SK-N-SH (cell line): ENCODE measurements at regions not wholly inside any gene's neighbourhood (a gene's known extent, or its start where the extent isn't known, plus 50 kb on each side); places are given as distances from the start of the nearest gene placed in this dataset.

Experiments
- CTCF ChIA-PET: fragments of 300-600, 350-600 bp; formaldehyde crosslinking; extraction: SDS; loops from one replicate; lab custom pipeline; 2021; lab: Yijun Ruan, JAX
- POLR2A ChIA-PET: fragments of 350-600 bp; sonication (Branson Sonifier 250); formaldehyde crosslinking; extraction: SDS; loops from one replicate; lab custom pipeline; 2020; ENCODE audit warnings: antibody characterized with exemption, inconsistent platforms; lab: Yijun Ruan, JAX
- DNase-seq: peaks from one replicate; pipeline ENCODE4 v3.0.0; 2012
- H2AFZ ChIP-seq: fragments of 200-600 bp; sonication (generic); 2 replicates; pipeline ENCODE4 v1.8.1; 2016; ENCODE audit warnings: antibody characterized with exemption, mild to moderate bottlenecking, low read depth
- H3F3A ChIP-seq: fragments of 200-600 bp; sonication (generic); replicated peaks from 2 replicates; pipeline ENCODE3; 2016; ENCODE audit warnings: antibody characterized with exemption, mild to moderate bottlenecking; ENCODE audit not compliant: insufficient read depth
- H3K27ac ChIP-seq, 2 experiments: fragments of 200-500 bp in 1 of 2; fragments of 200-600 bp in 1 of 2; sonication (Bioruptor generic) in 1 of 2; sonication (generic), shearing (Covaris generic) in 1 of 2; 2 replicates each; pipeline versions ENCODE4 v1.5.1 to v1.6.1; 2014 to 2016; ENCODE audit warnings: low read depth in 2 of 2, inconsistent platforms in 1 of 2, low read length in 1 of 2, mild to moderate bottlenecking in 1 of 2, mixed read lengths in 1 of 2
- H3K27me3 ChIP-seq: fragments of 200-600 bp; sonication (generic), shearing (Covaris generic); 2 replicates; pipeline ENCODE4 v1.6.1; 2016; ENCODE audit warnings: mixed run types; ENCODE audit not compliant: insufficient read depth
- H3K36me3 ChIP-seq, 2 experiments: fragments of 200-500 bp in 1 of 2; fragments of 200-600 bp in 1 of 2; sonication (Bioruptor generic) in 1 of 2; sonication (generic) in 1 of 2; replicated peaks in 1 of 2; 2 replicates each; pipeline versions ENCODE3 to v1.5.1; 2014 to 2016; ENCODE audit warnings: low read length in 1 of 2, mild to moderate bottlenecking in 1 of 2; ENCODE audit not compliant: insufficient read depth in 2 of 2, control insufficient read depth in 1 of 2
- H3K4me1 ChIP-seq, 2 experiments: fragments of 200-500 bp in 1 of 2; fragments of 200-600 bp in 1 of 2; sonication (Bioruptor generic) in 1 of 2; sonication (generic), shearing (Covaris generic) in 1 of 2; 2 replicates each; pipeline versions ENCODE4 v1.5.1 to v1.6.1; 2014 to 2016; ENCODE audit warnings: low read depth in 1 of 2, low read length in 1 of 2, mixed run types in 1 of 2; ENCODE audit not compliant: insufficient read depth in 2 of 2, control insufficient read depth in 1 of 2
- H3K4me2 ChIP-seq: fragments of 200-600 bp; sonication (generic), shearing (Covaris generic); 2 replicates; pipeline ENCODE4 v1.6.1; 2017; ENCODE audit warnings: mixed run types
- H3K4me3 ChIP-seq, 2 experiments: fragments of 200-500 bp in 1 of 2; fragments of 200-600 bp in 1 of 2; sonication (Bioruptor generic) in 1 of 2; sonication (generic), shearing (Covaris generic) in 1 of 2; 2 replicates each; pipeline versions ENCODE4 v1.5.1 to v1.8.1; 2014 to 2016; ENCODE audit warnings: low read depth in 2 of 2, inconsistent platforms in 1 of 2, low read length in 1 of 2, mild to moderate bottlenecking in 1 of 2, mixed read lengths in 1 of 2, moderate library complexity in 1 of 2
- H3K79me2 ChIP-seq: fragments of 200-600 bp; sonication (generic); 2 replicates; pipeline ENCODE4 v1.8.1; 2017; ENCODE audit warnings: mild to moderate bottlenecking; ENCODE audit not compliant: insufficient read depth
- H3K9ac ChIP-seq: fragments of 200-600 bp; sonication (generic); 2 replicates; pipeline ENCODE4 v1.6.1; 2017; ENCODE audit warnings: mixed run types
- H3K9me2 ChIP-seq: fragments of 200-600 bp; sonication (generic); 2 replicates; pipeline ENCODE4 v1.6.1; 2017; ENCODE audit warnings: mixed run types
- H3K9me3 ChIP-seq: fragments of 200-600 bp; sonication (generic); 2 replicates; pipeline ENCODE4 v1.6.1; 2017; ENCODE audit warnings: mixed run types, mild to moderate bottlenecking, moderate library complexity
- H4K20me1 ChIP-seq: fragments of 200-600 bp; sonication (generic); 2 replicates; pipeline ENCODE4 v1.6.1; 2017; ENCODE audit warnings: mild to moderate bottlenecking, mixed run types; ENCODE audit not compliant: insufficient read depth
- CHD2 ChIP-seq: fragments of 150-350 bp; IDR thresholded peaks from 2 replicates; pipeline ENCODE4 v1.6.1; 2018; ENCODE audit warnings: low read length; ENCODE audit not compliant: partially characterized antibody
- ELF1 ChIP-seq: IDR thresholded peaks from 2 replicates; pipeline ENCODE4 v1.4.0; 2012
- EP300 ChIP-seq, 2 experiments: IDR thresholded peaks; 2 replicates each; pipeline versions ENCODE4 v1.4.0 to v1.6.1; 2012; ENCODE audit warnings: borderline replicate concordance in 1 of 2, low read depth in 1 of 2, low read length in 1 of 2
- EZH2phosphoT487 ChIP-seq: fragments of 200-600 bp; sonication (generic); IDR thresholded peaks from 2 replicates; pipeline ENCODE4 v1.6.1; 2017; ENCODE audit warnings: low read depth, mixed run types, mild to moderate bottlenecking, antibody characterized with exemption, moderate library complexity, borderline replicate concordance
- FOXJ3 ChIP-seq: sonication (generic); formaldehyde crosslinking; IDR thresholded peaks from 2 replicates; pipeline ENCODE4 v1.5.1; 2020; ENCODE audit warnings: mild to moderate bottlenecking, missing genetic modification reagents
- FOXM1 ChIP-seq: IDR thresholded peaks from 2 replicates; pipeline ENCODE4 v1.4.0; 2012; ENCODE audit warnings: low read depth, mild to moderate bottlenecking
- GATA2 ChIP-seq: sonication (generic); formaldehyde crosslinking; IDR thresholded peaks from 2 replicates; pipeline ENCODE4 v1.5.0; 2020; ENCODE audit warnings: mild to moderate bottlenecking, missing genetic modification reagents
- IRF3 ChIP-seq: fragments of 150-350 bp; IDR thresholded peaks from 2 replicates; pipeline ENCODE4 v1.6.1; 2016; ENCODE audit warnings: mild to moderate bottlenecking, low read depth, low read length
- MEF2A ChIP-seq: IDR thresholded peaks from 2 replicates; pipeline ENCODE4 v1.4.0; 2012; ENCODE audit warnings: low read depth, borderline replicate concordance
- POLR2AphosphoS5 ChIP-seq: IDR thresholded peaks from 2 replicates; pipeline ENCODE4 v1.6.1; 2012; ENCODE audit warnings: low read depth, low read length
- RAD21 ChIP-seq: IDR thresholded peaks from 2 replicates; pipeline ENCODE4 v1.6.1; 2012; ENCODE audit warnings: mild to moderate bottlenecking, low read length
- RCOR1 ChIP-seq: fragments of 150-350 bp; IDR thresholded peaks from 2 replicates; pipeline ENCODE4 v1.6.1; 2017; ENCODE audit warnings: antibody characterized with exemption, low read length
- REST ChIP-seq: IDR thresholded peaks from 2 replicates; pipeline ENCODE4 v1.6.1; 2012; ENCODE audit warnings: mild to moderate bottlenecking, low read depth, low read length, moderate library complexity
- SIN3A ChIP-seq: IDR thresholded peaks from 2 replicates; pipeline ENCODE4 v1.6.1; 2012; ENCODE audit warnings: low read depth, mild to moderate bottlenecking, low read length, moderate library complexity, borderline replicate concordance
- TAF1 ChIP-seq: IDR thresholded peaks from 2 replicates; pipeline ENCODE4 v1.6.1; 2012; ENCODE audit warnings: low read depth, mild to moderate bottlenecking, low read length, moderate library complexity, borderline replicate concordance
- TCF12 ChIP-seq: IDR thresholded peaks from 2 replicates; pipeline ENCODE4 v1.4.0; 2012
- TEAD4 ChIP-seq: IDR thresholded peaks from 2 replicates; pipeline ENCODE4 v1.4.0; 2012; ENCODE audit warnings: mild to moderate bottlenecking, borderline replicate concordance; ENCODE audit not compliant: insufficient read depth
- ZBTB33 ChIP-seq: IDR thresholded peaks from 2 replicates; pipeline ENCODE4 v1.4.0; 2012; ENCODE audit warnings: low read depth, borderline replicate concordance
- WGBS: methylation state at CpG from one replicate; pipeline ENCODE4 v1.1.6; 2017; ENCODE audit warnings: low lambda C conversion rate; 5-methylcytosine and 5-hydroxymethylcytosine counted together
- TF ChIP-seq, protein P1 (sequence below): fragments of 200-600 bp; sonication (generic); IDR thresholded peaks from 2 replicates; pipeline ENCODE4 v1.6.1; 2017; ENCODE audit warnings: antibody characterized with exemption, mild to moderate bottlenecking, moderate library complexity

- no peak overlapping the region for H2AFZ ChIP-seq
- no peak overlapping the region for H3K4me3 ChIP-seq
- no peaks in the 10 kb centered on the region for H3K9me3 ChIP-seq
- POLR2A ChIA-PET, result no interaction called here
- no peak overlapping the region for H3K9ac ChIP-seq
- no peak for DNase-seq
- H3K27me3 ChIP-seq, result no peaks in the 10 kb centered on the region
- no peaks in the 10 kb centered on the region for H3F3A ChIP-seq
- no peaks in the 10 kb centered on the region for H3K9me2 ChIP-seq
- H4K20me1 ChIP-seq, result no peaks in the 10 kb centered on the region
- H3K36me3 ChIP-seq, result no peaks in the 10 kb centered on the region
- 17% methylated on average over 1 of the region's 1 CpG for WGBS
- TF ChIP-seq SIN3A (no peak), FOXM1 (no peak), TCF12 (no peak), EP300 (IDR thresholded peaks at IDR 0.05; ENCODE audit: borderline replicate concordance in 1 of 2, low read depth in 1 of 2, low read length in 1 of 2) (no peak), EZH2phosphoT487 (no peak), FOXJ3 (CRISPR knock-in tag) (no peak), POLR2AphosphoS5 (no peak), TAF1 (no peak), RCOR1 (no peak), ZBTB33 (no peak), RAD21 (no peak), REST (no peak), IRF3 (no peak), GATA2 (no peak), ELF1 (no peak), MEF2A (no peak), CHD2 (no peak), TEAD4 (no peak)
- TF ChIP-seq, protein P1, sequence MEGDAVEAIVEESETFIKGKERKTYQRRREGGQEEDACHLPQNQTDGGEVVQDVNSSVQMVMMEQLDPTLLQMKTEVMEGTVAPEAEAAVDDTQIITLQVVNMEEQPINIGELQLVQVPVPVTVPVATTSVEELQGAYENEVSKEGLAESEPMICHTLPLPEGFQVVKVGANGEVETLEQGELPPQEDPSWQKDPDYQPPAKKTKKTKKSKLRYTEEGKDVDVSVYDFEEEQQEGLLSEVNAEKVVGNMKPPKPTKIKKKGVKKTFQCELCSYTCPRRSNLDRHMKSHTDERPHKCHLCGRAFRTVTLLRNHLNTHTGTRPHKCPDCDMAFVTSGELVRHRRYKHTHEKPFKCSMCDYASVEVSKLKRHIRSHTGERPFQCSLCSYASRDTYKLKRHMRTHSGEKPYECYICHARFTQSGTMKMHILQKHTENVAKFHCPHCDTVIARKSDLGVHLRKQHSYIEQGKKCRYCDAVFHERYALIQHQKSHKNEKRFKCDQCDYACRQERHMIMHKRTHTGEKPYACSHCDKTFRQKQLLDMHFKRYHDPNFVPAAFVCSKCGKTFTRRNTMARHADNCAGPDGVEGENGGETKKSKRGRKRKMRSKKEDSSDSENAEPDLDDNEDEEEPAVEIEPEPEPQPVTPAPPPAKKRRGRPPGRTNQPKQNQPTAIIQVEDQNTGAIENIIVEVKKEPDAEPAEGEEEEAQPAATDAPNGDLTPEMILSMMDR, result no peak
- TF ChIP-seq, all 33 proteins: peak for 0
- no peaks in the 10 kb centered on the region for H3K79me2 ChIP-seq
- H3K27ac ChIP-seq, result no peak overlapping the region
- CTCF ChIA-PET, result interaction anchor here (1.1 kb wide), 1 partner anchor 9 kb away, joined by 4 read pairs; no protein-coding TSS in a partner anchor
- no peak overlapping the region for H3K4me2 ChIP-seq
- H3K4me1 ChIP-seq, result no peaks in the 10 kb centered on the region
These were observed 466.1 kb downstream of the AJAP1 start for GRCh38 chr1:5120559-5120958.
